HPDE6-E6E7 (cell line): ENCODE measurements at regions not wholly inside any gene's neighbourhood (a gene's known extent, or its start where the extent isn't known, plus 50 kb on each side); places are given as distances from the start of the nearest gene placed in this dataset.
"Not testable (repeated sequence)": the region's sequence is repeated elsewhere in the genome, so short reads cannot be mapped to it uniquely, and the experiment has no call there.

Source experiments
- DNase-seq: peaks from one replicate; pipeline ENCODE4 v3.0.0; 2011; ENCODE audit warnings: missing footprints; ENCODE audit errors: extremely low spot score

GRCh38 chr20:48405909-48406308 lies 421.9 kb downstream of the PREX1 start:
- DNase-seq, result no peak

- DNase-seq, result no peak
Observed at GRCh38 chr20:48404598-48404997, 423.2 kb downstream of the PREX1 start.

GRCh38 chr20:48403167-48403761 lies 424.5 kb downstream of the PREX1 start:
- DNase-seq, result no peak

- DNase-seq, result no peak
Observed at GRCh38 chr20:48401359-48401758, 426.4 kb downstream of the PREX1 start.

GRCh38 chr20:48400009-48400408 lies 427.8 kb downstream of the PREX1 start:
- DNase-seq, result no peak

GRCh38 chr20:48398506-48399449 lies 429.0 kb downstream of the PREX1 start:
- DNase-seq, result no peak

- not testable (repeated sequence) for DNase-seq
Observed at GRCh38 chr20:48396981-48397861, 430.6 kb downstream of the PREX1 start.

- DNase-seq, result no peak
Observed at GRCh38 chr20:48395816-48396546, 431.8 kb downstream of the PREX1 start.

GRCh38 chr20:48394415-48395081 lies 433.3 kb downstream of the PREX1 start:
- no peak for DNase-seq

GRCh38 chr20:48393737-48394314 lies 434.0 kb downstream of the PREX1 start:
- DNase-seq, result no peak

GRCh38 chr20:48393311-48393685 lies 434.5 kb downstream of the PREX1 start:
- DNase-seq, result no peak

- DNase-seq, result no peak
Observed at GRCh38 chr20:48392407-48393310, 435.1 kb downstream of the PREX1 start.

- DNase-seq, result no peak
Observed at GRCh38 chr20:48390981-48391380, 436.8 kb downstream of the PREX1 start.

- no peak for DNase-seq
Observed at GRCh38 chr20:48387675-48388074, 440.1 kb downstream of the PREX1 start.

GRCh38 chr20:48385527-48385926 lies 442.3 kb downstream of the PREX1 start:
- no peak for DNase-seq

GRCh38 chr20:48385114-48385513 lies 442.7 kb downstream of the PREX1 start:
- no peak for DNase-seq

- no peak for DNase-seq
Observed at GRCh38 chr20:48384147-48384818, 443.5 kb downstream of the PREX1 start.

GRCh38 chr20:48383252-48383651 lies 444.5 kb downstream of the PREX1 start:
- no peak for DNase-seq

GRCh38 chr20:48382304-48382703 lies 445.5 kb downstream of the PREX1 start:
- DNase-seq, result no peak
